ENCODE measurements at regions not wholly inside any gene's neighbourhood (a gene's known extent, or its start where the extent isn't known, plus 50 kb on each side); places are given as distances from the start of the nearest gene placed in this dataset.

DNA sequence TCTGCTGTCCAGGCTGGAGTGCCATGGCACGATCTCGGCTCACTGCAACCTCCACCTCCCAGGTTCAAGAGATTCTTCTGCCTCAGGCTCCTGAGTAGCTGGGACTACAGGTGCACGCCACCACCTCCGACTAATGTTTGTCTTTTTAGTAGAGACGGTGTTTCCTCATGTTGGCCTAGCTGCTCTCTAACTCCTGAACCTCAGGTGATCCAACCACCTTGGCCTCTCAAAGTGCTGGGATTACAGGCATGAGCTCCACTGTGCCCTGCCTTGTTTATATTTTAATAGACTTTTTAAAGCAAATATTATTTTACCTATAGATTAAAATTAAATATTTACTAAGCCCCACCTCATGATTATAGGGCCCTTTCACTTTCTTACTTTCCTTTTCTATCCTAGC, 483.2 kb upstream of the EPHA7 start:
- TF ChIP-seq, protein P1, sequence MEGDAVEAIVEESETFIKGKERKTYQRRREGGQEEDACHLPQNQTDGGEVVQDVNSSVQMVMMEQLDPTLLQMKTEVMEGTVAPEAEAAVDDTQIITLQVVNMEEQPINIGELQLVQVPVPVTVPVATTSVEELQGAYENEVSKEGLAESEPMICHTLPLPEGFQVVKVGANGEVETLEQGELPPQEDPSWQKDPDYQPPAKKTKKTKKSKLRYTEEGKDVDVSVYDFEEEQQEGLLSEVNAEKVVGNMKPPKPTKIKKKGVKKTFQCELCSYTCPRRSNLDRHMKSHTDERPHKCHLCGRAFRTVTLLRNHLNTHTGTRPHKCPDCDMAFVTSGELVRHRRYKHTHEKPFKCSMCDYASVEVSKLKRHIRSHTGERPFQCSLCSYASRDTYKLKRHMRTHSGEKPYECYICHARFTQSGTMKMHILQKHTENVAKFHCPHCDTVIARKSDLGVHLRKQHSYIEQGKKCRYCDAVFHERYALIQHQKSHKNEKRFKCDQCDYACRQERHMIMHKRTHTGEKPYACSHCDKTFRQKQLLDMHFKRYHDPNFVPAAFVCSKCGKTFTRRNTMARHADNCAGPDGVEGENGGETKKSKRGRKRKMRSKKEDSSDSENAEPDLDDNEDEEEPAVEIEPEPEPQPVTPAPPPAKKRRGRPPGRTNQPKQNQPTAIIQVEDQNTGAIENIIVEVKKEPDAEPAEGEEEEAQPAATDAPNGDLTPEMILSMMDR (IDR thresholded peaks at IDR 0.05), result no peak
- no peak for TF ChIP-seq POLR2A (IDR thresholded peaks at IDR 0.05)
- TF ChIP-seq EP300 (IDR thresholded peaks at IDR 0.05), result no peak
- no peaks in the 10 kb centered on the region for H3K27me3 ChIP-seq
- no peaks in the 10 kb centered on the region for H3K4me1 ChIP-seq (ENCODE audit: insufficient read depth)
- DNase-seq, result no peak
- H3K4me3 ChIP-seq, result no peak overlapping the region
- intact Hi-C loops (cut with DNase I), result no loop called here
- no peaks in the 10 kb centered on the region for H3K36me3 ChIP-seq
- no peaks in the 10 kb centered on the region for H3K9me3 ChIP-seq
- H3K27ac ChIP-seq, result no peak overlapping the region
- WGBS, 3 donors, result 93 to 95% (median 93%) methylated on average over 5 of the region's 5 CpGs

DNA sequence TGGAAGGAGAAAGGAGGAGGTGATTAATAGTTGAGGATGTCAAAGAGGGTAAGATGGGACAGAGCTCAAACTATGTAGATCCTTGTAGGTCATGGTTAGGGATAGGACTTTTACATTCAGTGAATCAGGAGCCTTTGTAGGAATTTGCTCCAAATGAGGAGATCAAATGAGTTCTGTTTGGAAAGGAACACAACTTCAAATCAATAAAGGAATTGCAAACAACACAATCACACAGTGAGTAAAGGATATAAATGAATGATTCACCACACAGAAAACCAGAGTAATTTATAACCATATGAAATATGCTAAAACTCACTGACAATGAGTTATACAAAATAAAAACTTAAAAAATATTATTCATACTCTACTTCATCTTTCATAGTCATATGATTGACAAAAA, 480.8 kb upstream of the EPHA7 start:
- intact Hi-C loops (cut with DNase I), result no loop called here
- no peak overlapping the region for H3K4me3 ChIP-seq
- no peak for DNase-seq
- H3K36me3 ChIP-seq, result no peaks in the 10 kb centered on the region
- no peaks in the 10 kb centered on the region for H3K9me3 ChIP-seq
- H3K27me3 ChIP-seq, result no peaks in the 10 kb centered on the region
- TF ChIP-seq, protein P1 (IDR thresholded peaks at IDR 0.05), result no peak
- TF ChIP-seq EP300 (IDR thresholded peaks at IDR 0.05) (no peak), POLR2A (IDR thresholded peaks at IDR 0.05) (no peak)
- no peak overlapping the region for H3K27ac ChIP-seq
- no peaks in the 10 kb centered on the region for H3K4me1 ChIP-seq (ENCODE audit: insufficient read depth)

DNA sequence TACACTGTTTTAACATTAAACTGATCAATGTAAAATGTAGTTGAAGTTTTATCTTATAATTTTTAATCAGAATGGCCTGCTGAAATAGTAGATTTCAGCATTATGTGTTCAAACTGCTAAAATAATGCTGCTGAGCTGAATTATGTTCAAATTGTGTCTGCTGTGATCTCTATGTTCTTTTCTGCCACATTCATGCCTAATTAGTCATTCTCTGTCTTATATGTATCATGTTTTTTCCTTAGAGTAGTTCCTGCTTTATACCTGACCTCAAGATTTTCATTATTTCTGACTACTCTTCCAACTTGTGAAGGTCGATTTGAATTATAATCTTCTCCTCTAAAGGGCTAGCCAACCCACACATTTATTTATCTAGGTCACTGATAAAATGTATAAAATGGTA, 476.7 kb upstream of the EPHA7 start:
- Histone ChIP-seq H3K9me3 (no peaks in the 10 kb centered on the region), H3K36me3 (no peaks in the 10 kb centered on the region), H3K4me1 (ENCODE audit: insufficient read depth) (no peaks in the 10 kb centered on the region), H3K27ac (no peak overlapping the region), H3K27me3 (no peaks in the 10 kb centered on the region), H3K4me3 (no peak overlapping the region)
- 15 to 48% (median 17%) methylated on average over 1 of the region's 1 CpG for WGBS, 3 donors
- intact Hi-C loops (cut with DNase I), result no loop called here
- no peak for TF ChIP-seq EP300 (IDR thresholded peaks at IDR 0.05)
- TF ChIP-seq, protein P1 (IDR thresholded peaks at IDR 0.05), result no peak
- no peak for TF ChIP-seq POLR2A (IDR thresholded peaks at IDR 0.05)
- no peak for DNase-seq

DNA sequence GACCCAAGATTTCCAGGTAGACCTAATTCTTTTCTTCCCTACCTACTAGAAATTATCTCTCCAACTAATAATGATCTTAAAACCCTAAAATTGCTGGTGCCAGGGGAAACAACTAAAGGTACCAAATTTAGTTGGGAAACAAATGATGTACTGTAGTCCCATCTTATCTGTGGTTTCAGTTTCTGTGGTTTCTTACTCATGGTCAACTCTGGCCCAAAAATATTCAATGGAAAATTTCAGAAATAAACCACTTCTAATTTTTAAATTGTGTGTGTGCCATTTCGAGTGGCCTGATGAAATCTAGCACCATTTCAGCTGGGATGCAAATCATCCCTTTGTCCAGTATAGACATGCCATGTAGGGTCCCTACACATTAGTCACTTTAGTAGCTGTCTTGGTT, 475.2 kb upstream of the EPHA7 start:
- WGBS, 3 donors, result 73 to 83% (median 78%) methylated on average over 1 of the region's 1 CpG
- Histone ChIP-seq H3K36me3 (no peaks in the 10 kb centered on the region), H3K4me1 (ENCODE audit: insufficient read depth) (no peaks in the 10 kb centered on the region), H3K4me3 (no peak overlapping the region), H3K27ac (no peak overlapping the region), H3K27me3 (no peaks in the 10 kb centered on the region), H3K9me3 (no peaks in the 10 kb centered on the region)
- intact Hi-C loops (cut with DNase I), result no loop called here
- TF ChIP-seq POLR2A (IDR thresholded peaks at IDR 0.05) (no peak), EP300 (IDR thresholded peaks at IDR 0.05) (no peak)
- TF ChIP-seq, protein P1 (IDR thresholded peaks at IDR 0.05), result no peak
- no peak for DNase-seq

DNA sequence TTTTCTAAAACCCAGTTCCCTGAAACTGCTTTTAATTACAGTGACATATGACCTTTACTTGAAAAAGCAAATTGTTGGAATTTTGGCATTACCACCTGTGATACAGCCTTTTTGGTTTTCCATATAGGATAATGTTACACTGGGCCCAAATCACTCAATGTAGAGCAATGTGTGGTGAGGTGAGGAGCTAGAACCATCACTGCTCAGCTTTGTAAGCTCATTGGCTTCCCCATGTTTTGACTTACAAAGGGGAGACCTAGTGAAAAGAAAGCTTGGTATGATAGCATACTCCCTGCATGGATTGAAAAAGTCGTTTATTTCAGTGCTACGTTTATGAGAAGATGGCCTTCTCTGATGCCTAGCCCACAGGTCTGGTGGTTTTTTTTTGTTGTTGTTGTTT, 470.4 kb upstream of the EPHA7 start:
- Histone ChIP-seq H3K27me3 (no peaks in the 10 kb centered on the region), H3K4me1 (ENCODE audit: insufficient read depth) (no peaks in the 10 kb centered on the region), H3K4me3 (no peak overlapping the region), H3K36me3 (no peaks in the 10 kb centered on the region), H3K27ac (no peak overlapping the region), H3K9me3 (no peaks in the 10 kb centered on the region)
- WGBS, 3 donors, result 72 to 85% (median 79%) methylated on average over 2 of the region's 2 CpGs
- intact Hi-C loops (cut with DNase I), result no loop called here
- DNase-seq, result no peak
- no peak for TF ChIP-seq EP300 (IDR thresholded peaks at IDR 0.05)

All from ovary (tissue), 7 donors.